Keratinocyte (primary cell): ENCODE measurements at regions not wholly inside any gene's neighbourhood (a gene's known extent, or its start where the extent isn't known, plus 50 kb on each side); places are given as distances from the start of the nearest gene placed in this dataset.
"Not testable (repeated sequence)": the region's sequence is repeated elsewhere in the genome, so short reads cannot be mapped to it uniquely, and the experiment has no call there.

Experiments
- EZH2 ChIP-seq: IDR thresholded peaks from one replicate; pipeline ENCODE4 v1.6.1; 2012; ENCODE audit warnings: inconsistent platforms, mild to moderate bottlenecking, low read length, moderate library complexity
- TF ChIP-seq, protein P1 (sequence below), 3 experiments: IDR thresholded peaks in 1 of 3; conservative IDR thresholded peaks in 1 of 3; optimal IDR thresholded peaks in 1 of 3; 2 replicates in 2 of 3; 3 replicates in 1 of 3; pipeline versions ENCODE3 to v1.5.1; 2011; ENCODE audit warnings: low read length in 3 of 3, mild to moderate bottlenecking in 3 of 3, moderate library complexity in 2 of 3, control low read depth in 1 of 3, inconsistent platforms in 1 of 3; ENCODE audit not compliant: insufficient read depth in 2 of 3; ENCODE audit errors: extremely low read depth in 1 of 3

DNA sequence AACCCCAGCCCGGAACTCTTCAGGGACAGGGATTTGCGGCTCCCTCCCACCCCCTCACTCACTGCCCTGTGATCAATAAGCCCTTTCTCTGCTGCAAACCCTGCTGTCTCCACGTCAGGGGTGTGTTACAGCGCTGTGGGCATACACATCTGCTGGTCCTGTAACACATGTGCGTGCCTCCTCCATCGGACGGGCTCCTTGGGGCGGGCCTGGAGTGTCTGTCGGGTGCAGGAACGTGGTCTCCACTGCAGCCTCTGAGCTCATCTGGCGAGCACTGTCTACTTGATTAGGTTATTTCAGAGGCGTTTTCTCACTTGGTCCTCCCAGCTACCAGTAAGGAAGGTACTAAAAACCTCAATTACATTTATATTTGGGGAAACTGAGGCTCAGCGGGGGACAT lies 97.0 kb upstream of the LRPAP1 start:
- not testable (repeated sequence) for TF ChIP-seq EZH2
- TF ChIP-seq, protein P1, sequence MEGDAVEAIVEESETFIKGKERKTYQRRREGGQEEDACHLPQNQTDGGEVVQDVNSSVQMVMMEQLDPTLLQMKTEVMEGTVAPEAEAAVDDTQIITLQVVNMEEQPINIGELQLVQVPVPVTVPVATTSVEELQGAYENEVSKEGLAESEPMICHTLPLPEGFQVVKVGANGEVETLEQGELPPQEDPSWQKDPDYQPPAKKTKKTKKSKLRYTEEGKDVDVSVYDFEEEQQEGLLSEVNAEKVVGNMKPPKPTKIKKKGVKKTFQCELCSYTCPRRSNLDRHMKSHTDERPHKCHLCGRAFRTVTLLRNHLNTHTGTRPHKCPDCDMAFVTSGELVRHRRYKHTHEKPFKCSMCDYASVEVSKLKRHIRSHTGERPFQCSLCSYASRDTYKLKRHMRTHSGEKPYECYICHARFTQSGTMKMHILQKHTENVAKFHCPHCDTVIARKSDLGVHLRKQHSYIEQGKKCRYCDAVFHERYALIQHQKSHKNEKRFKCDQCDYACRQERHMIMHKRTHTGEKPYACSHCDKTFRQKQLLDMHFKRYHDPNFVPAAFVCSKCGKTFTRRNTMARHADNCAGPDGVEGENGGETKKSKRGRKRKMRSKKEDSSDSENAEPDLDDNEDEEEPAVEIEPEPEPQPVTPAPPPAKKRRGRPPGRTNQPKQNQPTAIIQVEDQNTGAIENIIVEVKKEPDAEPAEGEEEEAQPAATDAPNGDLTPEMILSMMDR (optimal IDR thresholded peaks at IDR 0.05 in 1 of 3, IDR thresholded peaks at IDR 0.05 in 1 of 3, conservative IDR thresholded peaks at IDR 0.05 in 1 of 3; ENCODE audit: extremely low read depth in 1 of 3, insufficient read depth in 2 of 3, low read length in 3 of 3): not testable (repeated sequence)
